ENCODE measurements at regions not wholly inside any gene's neighbourhood (a gene's known extent, or its start where the extent isn't known, plus 50 kb on each side); places are given as distances from the start of the nearest gene placed in this dataset.

- Histone ChIP-seq H3K4me1 (no peaks in the 10 kb centered on the region), H3K4me3 (no peak overlapping the region), H3K36me3 (no peaks in the 10 kb centered on the region), H3K27me3 (peaks cover 3 to 4% (median 3%) of the 10 kb centered on the region in 3 donors), H3K9me3 (no peaks in the 10 kb centered on the region), H3K27ac (no peak overlapping the region)
- TF ChIP-seq CTCF (IDR thresholded peaks at IDR 0.05 in 4 of 5, conservative IDR thresholded peaks at IDR 0.05 in 1 of 5) (no peak), POLR2A (IDR thresholded peaks at IDR 0.05) (no peak)
- in situ Hi-C loops (cut with MboI; ENCODE audit: low sequenced_read_pairs in 4 of 4) (no loop called here), intact Hi-C loops (cut with DNase I; ENCODE audit: low total_unique reads) (no loop called here)
- ATAC-seq (no peak), DNase-seq (no peak)
Measured at GRCh38 chr2:883803-884748, 66.6 kb upstream of the SNTG2 start.

- intact Hi-C loops (cut with DNase I; ENCODE audit: low total_unique reads) (no loop called here), in situ Hi-C loops (cut with MboI; ENCODE audit: low sequenced_read_pairs in 4 of 4) (no loop called here)
- DNase-seq (no peak), ATAC-seq (no peak)
- Histone ChIP-seq H3K36me3 (no peaks in the 10 kb centered on the region), H3K4me3 (no peak overlapping the region), H3K27ac (no peak overlapping the region), H3K9me3 (no peaks in the 10 kb centered on the region), H3K4me1 (no peaks in the 10 kb centered on the region), H3K27me3 (peaks cover 3 to 4% (median 3%) of the 10 kb centered on the region in 3 donors)
- no peak for TF ChIP-seq CTCF (IDR thresholded peaks at IDR 0.05 in 4 of 5, conservative IDR thresholded peaks at IDR 0.05 in 1 of 5)
- TF ChIP-seq POLR2A (IDR thresholded peaks at IDR 0.05): no peak
Measured at GRCh38 chr2:883260-883802, 67.3 kb upstream of the SNTG2 start.

- Histone ChIP-seq H3K36me3 (no peaks in the 10 kb centered on the region), H3K27ac (no peak overlapping the region), H3K4me1 (no peaks in the 10 kb centered on the region), H3K4me3 (no peak overlapping the region), H3K9me3 (no peaks in the 10 kb centered on the region), H3K27me3 (peaks cover 3 to 4% (median 3%) of the 10 kb centered on the region in 3 donors)
- no peak for DNase-seq
- ATAC-seq: no peak
- in situ Hi-C loops (cut with MboI; ENCODE audit: low sequenced_read_pairs in 4 of 4): no loop called here
- intact Hi-C loops (cut with DNase I; ENCODE audit: low total_unique reads): no loop called here
- no peak for TF ChIP-seq CTCF (IDR thresholded peaks at IDR 0.05 in 4 of 5, conservative IDR thresholded peaks at IDR 0.05 in 1 of 5)
- TF ChIP-seq POLR2A (IDR thresholded peaks at IDR 0.05): no peak
Measured at GRCh38 chr2:881204-881918, 69.3 kb upstream of the SNTG2 start.

GRCh38 chr2:880201-880970 lies 70.3 kb upstream of the SNTG2 start:
- no peak overlapping the region for H3K27ac ChIP-seq
- peaks cover 3 to 4% (median 3%) of the 10 kb centered on the region in 3 donors for H3K27me3 ChIP-seq
- intact Hi-C loops (cut with DNase I; ENCODE audit: low total_unique reads) (no loop called here), in situ Hi-C loops (cut with MboI; ENCODE audit: low sequenced_read_pairs in 4 of 4) (no loop called here)
- no peak for TF ChIP-seq CTCF (IDR thresholded peaks at IDR 0.05 in 4 of 5, conservative IDR thresholded peaks at IDR 0.05 in 1 of 5)
- TF ChIP-seq POLR2A (IDR thresholded peaks at IDR 0.05): no peak
- H3K4me1 ChIP-seq: no peaks in the 10 kb centered on the region
- no peaks in the 10 kb centered on the region for H3K36me3 ChIP-seq
- ATAC-seq: no peak
- H3K4me3 ChIP-seq: no peak overlapping the region
- no peak for DNase-seq
- H3K9me3 ChIP-seq: no peaks in the 10 kb centered on the region

Measured in gastrocnemius medialis (tissue), 4 donors.